ENCODE measurements at regions not wholly inside any gene's neighbourhood (a gene's known extent, or its start where the extent isn't known, plus 50 kb on each side); places are given as distances from the start of the nearest gene placed in this dataset.

DNA sequence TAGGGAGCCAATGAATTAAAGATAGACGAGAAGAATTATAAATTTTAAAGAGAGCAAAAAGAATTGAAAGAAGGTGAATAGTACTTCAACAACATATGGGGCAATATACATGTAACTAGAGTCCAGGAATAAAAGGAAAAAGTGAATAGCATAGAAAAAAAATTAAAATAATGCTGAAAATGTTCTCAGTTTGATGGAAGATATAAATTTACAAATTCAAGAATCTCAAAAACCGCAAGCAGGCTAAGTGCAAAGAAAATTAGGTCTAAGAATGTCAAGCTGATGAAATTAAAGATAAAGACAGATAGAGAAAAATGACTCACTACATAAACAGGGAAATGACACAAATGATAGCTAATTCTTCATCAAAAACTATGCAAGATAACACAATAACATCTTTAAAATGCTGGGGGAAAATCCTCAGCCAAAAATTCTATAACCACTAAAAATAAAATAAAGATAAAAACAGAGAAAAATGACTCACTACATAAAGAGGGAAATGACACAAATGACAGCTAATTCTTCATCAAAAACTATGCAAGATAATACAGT lies 326.3 kb downstream of the TBX15 start:
- no peak for TF ChIP-seq YY1 (IDR thresholded peaks at IDR 0.05; ENCODE audit: low read depth)
- TF ChIP-seq ELF1 (IDR thresholded peaks at IDR 0.05): no peak
- TF ChIP-seq EP300 (IDR thresholded peaks at IDR 0.05; ENCODE audit: borderline replicate concordance in 1 of 2, low read depth in 1 of 2, low read length in 1 of 2): peak in 1 of 2 experiments; percentile 66; a peak in 2 of 4 replicates
- no peak for TF ChIP-seq GABPA (IDR thresholded peaks at IDR 0.05; ENCODE audit: low read depth)
- TF ChIP-seq, protein P1, sequence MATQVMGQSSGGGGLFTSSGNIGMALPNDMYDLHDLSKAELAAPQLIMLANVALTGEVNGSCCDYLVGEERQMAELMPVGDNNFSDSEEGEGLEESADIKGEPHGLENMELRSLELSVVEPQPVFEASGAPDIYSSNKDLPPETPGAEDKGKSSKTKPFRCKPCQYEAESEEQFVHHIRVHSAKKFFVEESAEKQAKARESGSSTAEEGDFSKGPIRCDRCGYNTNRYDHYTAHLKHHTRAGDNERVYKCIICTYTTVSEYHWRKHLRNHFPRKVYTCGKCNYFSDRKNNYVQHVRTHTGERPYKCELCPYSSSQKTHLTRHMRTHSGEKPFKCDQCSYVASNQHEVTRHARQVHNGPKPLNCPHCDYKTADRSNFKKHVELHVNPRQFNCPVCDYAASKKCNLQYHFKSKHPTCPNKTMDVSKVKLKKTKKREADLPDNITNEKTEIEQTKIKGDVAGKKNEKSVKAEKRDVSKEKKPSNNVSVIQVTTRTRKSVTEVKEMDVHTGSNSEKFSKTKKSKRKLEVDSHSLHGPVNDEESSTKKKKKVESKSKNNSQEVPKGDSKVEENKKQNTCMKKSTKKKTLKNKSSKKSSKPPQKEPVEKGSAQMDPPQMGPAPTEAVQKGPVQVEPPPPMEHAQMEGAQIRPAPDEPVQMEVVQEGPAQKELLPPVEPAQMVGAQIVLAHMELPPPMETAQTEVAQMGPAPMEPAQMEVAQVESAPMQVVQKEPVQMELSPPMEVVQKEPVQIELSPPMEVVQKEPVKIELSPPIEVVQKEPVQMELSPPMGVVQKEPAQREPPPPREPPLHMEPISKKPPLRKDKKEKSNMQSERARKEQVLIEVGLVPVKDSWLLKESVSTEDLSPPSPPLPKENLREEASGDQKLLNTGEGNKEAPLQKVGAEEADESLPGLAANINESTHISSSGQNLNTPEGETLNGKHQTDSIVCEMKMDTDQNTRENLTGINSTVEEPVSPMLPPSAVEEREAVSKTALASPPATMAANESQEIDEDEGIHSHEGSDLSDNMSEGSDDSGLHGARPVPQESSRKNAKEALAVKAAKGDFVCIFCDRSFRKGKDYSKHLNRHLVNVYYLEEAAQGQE (IDR thresholded peaks at IDR 0.05; ENCODE audit: low read depth, low read length): no peak
- TF ChIP-seq, protein P2, sequence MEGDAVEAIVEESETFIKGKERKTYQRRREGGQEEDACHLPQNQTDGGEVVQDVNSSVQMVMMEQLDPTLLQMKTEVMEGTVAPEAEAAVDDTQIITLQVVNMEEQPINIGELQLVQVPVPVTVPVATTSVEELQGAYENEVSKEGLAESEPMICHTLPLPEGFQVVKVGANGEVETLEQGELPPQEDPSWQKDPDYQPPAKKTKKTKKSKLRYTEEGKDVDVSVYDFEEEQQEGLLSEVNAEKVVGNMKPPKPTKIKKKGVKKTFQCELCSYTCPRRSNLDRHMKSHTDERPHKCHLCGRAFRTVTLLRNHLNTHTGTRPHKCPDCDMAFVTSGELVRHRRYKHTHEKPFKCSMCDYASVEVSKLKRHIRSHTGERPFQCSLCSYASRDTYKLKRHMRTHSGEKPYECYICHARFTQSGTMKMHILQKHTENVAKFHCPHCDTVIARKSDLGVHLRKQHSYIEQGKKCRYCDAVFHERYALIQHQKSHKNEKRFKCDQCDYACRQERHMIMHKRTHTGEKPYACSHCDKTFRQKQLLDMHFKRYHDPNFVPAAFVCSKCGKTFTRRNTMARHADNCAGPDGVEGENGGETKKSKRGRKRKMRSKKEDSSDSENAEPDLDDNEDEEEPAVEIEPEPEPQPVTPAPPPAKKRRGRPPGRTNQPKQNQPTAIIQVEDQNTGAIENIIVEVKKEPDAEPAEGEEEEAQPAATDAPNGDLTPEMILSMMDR (IDR thresholded peaks at IDR 0.05): no peak
- TF ChIP-seq, protein P3, sequence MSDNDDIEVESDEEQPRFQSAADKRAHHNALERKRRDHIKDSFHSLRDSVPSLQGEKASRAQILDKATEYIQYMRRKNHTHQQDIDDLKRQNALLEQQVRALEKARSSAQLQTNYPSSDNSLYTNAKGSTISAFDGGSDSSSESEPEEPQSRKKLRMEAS (IDR thresholded peaks at IDR 0.05; ENCODE audit: low read depth): no peak
- no peak for TF ChIP-seq RAD21 (IDR thresholded peaks at IDR 0.05; ENCODE audit: low read length)
- no peak for TF ChIP-seq RCOR1 (IDR thresholded peaks at IDR 0.05; ENCODE audit: low read length)
- TF ChIP-seq POLR2AphosphoS5 (IDR thresholded peaks at IDR 0.05; ENCODE audit: low read depth, low read length): no peak; the same call in 1 of the 2 replicates
- TF ChIP-seq TAF1 (IDR thresholded peaks at IDR 0.05; ENCODE audit: borderline replicate concordance, low read depth, low read length): no peak
- TF ChIP-seq EZH2phosphoT487 (IDR thresholded peaks at IDR 0.05; ENCODE audit: borderline replicate concordance, low read depth): no peak
- TF ChIP-seq, protein P4, sequence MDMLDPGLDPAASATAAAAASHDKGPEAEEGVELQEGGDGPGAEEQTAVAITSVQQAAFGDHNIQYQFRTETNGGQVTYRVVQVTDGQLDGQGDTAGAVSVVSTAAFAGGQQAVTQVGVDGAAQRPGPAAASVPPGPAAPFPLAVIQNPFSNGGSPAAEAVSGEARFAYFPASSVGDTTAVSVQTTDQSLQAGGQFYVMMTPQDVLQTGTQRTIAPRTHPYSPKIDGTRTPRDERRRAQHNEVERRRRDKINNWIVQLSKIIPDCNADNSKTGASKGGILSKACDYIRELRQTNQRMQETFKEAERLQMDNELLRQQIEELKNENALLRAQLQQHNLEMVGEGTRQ (IDR thresholded peaks at IDR 0.05; ENCODE audit: borderline replicate concordance, low read depth, low read length): no peak

All from SK-N-SH (cell line).